Activated CD8-positive, alpha-beta T cell treated with anti-CD3 and anti-CD28 coated beads for 36 hours (primary cell): ENCODE measurements at regions not wholly inside any gene's neighbourhood (a gene's known extent, or its start where the extent isn't known, plus 50 kb on each side); places are given as distances from the start of the nearest gene placed in this dataset.

Experiments
- ATAC-seq: fragments of 200-7000 bp; cut with Tn5 transposase; one replicate; pipeline ENCODE4 v1.10.0; 2021; ENCODE audit warnings: mild to moderate bottlenecking, moderate library complexity
- CTCF ChIA-PET: fragments of 350-600 bp; sonication (Branson Sonifier 250); formaldehyde crosslinking; loops from one replicate; lab custom pipeline; 2021; ENCODE audit warnings: antibody characterized with exemption; lab: Charles Lee
- POLR2A ChIA-PET: fragments of 350-600 bp; sonication (Branson Sonifier 250); formaldehyde crosslinking; loops from one replicate; lab custom pipeline; 2021; ENCODE audit warnings: antibody characterized with exemption; lab: Charles Lee
- DNase-seq: peaks from one replicate; pipeline ENCODE4 v3.0.0-alpha.2; 2020
- H3K27ac Mint-ChIP-seq: one replicate; pipeline ENCODE4 v1.8.0; 2021; ENCODE audit warnings: mild to moderate bottlenecking, mixed read lengths
- H3K27me3 Mint-ChIP-seq: one replicate; pipeline ENCODE4 v1.8.0; 2021; ENCODE audit warnings: mixed read lengths
- H3K36me3 Mint-ChIP-seq: one replicate; pipeline ENCODE4 v1.8.0; 2021; ENCODE audit warnings: low read depth, mixed read lengths
- H3K4me1 Mint-ChIP-seq: one replicate; pipeline ENCODE4 v1.8.0; 2021; ENCODE audit warnings: low read depth, mixed read lengths
- H3K4me3 Mint-ChIP-seq: one replicate; pipeline ENCODE4 v1.8.0; 2021; ENCODE audit warnings: mild to moderate bottlenecking, moderate library complexity, mixed read lengths
- H3K9me3 Mint-ChIP-seq: one replicate; pipeline ENCODE4 v1.8.0; 2021; ENCODE audit warnings: mixed read lengths
- intact Hi-C: fragments of 100-400 bp; cut with micrococcal nuclease; formaldehyde crosslinking; loops from one replicate; pipeline ENCODE4 v1.10.0; 2022
- TF ChIP-seq, protein P1 (sequence below): fragments of 200-600 bp; IDR thresholded peaks from one replicate; pipeline ENCODE4 v1.8.0; 2022; ENCODE audit warnings: antibody characterized with exemption, mild to moderate bottlenecking

- Mint-ChIP-seq H3K27me3 (no peaks in the 10 kb centered on the region), H3K4me1 (peaks cover 9% of the 10 kb centered on the region), H3K27ac (no peak overlapping the region), H3K36me3 (no peaks in the 10 kb centered on the region), H3K4me3 (no peak overlapping the region), H3K9me3 (peaks cover 5% of the 10 kb centered on the region)
- CTCF ChIA-PET = interaction anchor here (1.4 kb wide), 1 partner anchor 10 kb away, joined by 4 read pairs; no protein-coding TSS in a partner anchor
- TF ChIP-seq, protein P1, sequence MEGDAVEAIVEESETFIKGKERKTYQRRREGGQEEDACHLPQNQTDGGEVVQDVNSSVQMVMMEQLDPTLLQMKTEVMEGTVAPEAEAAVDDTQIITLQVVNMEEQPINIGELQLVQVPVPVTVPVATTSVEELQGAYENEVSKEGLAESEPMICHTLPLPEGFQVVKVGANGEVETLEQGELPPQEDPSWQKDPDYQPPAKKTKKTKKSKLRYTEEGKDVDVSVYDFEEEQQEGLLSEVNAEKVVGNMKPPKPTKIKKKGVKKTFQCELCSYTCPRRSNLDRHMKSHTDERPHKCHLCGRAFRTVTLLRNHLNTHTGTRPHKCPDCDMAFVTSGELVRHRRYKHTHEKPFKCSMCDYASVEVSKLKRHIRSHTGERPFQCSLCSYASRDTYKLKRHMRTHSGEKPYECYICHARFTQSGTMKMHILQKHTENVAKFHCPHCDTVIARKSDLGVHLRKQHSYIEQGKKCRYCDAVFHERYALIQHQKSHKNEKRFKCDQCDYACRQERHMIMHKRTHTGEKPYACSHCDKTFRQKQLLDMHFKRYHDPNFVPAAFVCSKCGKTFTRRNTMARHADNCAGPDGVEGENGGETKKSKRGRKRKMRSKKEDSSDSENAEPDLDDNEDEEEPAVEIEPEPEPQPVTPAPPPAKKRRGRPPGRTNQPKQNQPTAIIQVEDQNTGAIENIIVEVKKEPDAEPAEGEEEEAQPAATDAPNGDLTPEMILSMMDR = no peak
- intact Hi-C loops = no loop called here
- ATAC-seq = no peak
- POLR2A ChIA-PET = interaction anchor here (1.0 kb wide), 1 partner anchor 53 kb away, joined by 3 read pairs; no protein-coding TSS in a partner anchor
- DNase-seq = no peak
Observed at GRCh38 chr6:20351534-20351933, 50.1 kb upstream of the E2F3 start.
